OCI-LY1 (cell line): ENCODE measurements at regions not wholly inside any gene's neighbourhood (a gene's known extent, or its start where the extent isn't known, plus 50 kb on each side); places are given as distances from the start of the nearest gene placed in this dataset.

Experiments used
- EZH2 ChIP-seq: fragments of 200-600 bp; sonication (generic), shearing (Covaris generic); IDR thresholded peaks from 2 replicates; pipeline ENCODE4 v1.8.0; 2017; ENCODE audit warnings: borderline replicate concordance, mixed run types, mild to moderate bottlenecking, antibody characterized with exemption, low read length, moderate library complexity, mixed read lengths
- TF ChIP-seq, protein P1 (sequence below): fragments of 200-600 bp; sonication (generic), shearing (Covaris generic); IDR thresholded peaks from 2 replicates; pipeline ENCODE4 v1.5.1; 2017; ENCODE audit warnings: mild to moderate bottlenecking, antibody characterized with exemption, low read length, moderate library complexity, mixed read lengths

DNA sequence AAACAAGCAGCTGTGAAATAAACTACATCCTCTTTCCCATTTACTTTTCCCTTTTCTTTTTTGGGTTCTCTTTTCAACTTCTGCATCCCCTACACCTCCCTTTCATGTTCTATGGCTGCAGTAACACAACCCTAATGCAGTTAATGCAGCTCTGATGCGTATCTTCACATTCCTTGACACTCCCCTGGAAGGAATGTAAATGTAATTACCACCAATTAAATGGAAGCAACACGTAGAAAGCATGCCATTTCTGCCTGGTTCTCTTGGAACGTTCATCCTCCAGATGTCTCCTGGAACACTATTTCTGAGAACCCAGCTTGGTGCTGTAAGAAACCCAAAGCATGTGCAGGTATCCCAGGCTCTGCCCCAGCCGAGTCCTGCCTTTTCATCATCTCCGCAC lies 166.8 kb upstream of the FREM2 start:
- TF ChIP-seq, protein P1, sequence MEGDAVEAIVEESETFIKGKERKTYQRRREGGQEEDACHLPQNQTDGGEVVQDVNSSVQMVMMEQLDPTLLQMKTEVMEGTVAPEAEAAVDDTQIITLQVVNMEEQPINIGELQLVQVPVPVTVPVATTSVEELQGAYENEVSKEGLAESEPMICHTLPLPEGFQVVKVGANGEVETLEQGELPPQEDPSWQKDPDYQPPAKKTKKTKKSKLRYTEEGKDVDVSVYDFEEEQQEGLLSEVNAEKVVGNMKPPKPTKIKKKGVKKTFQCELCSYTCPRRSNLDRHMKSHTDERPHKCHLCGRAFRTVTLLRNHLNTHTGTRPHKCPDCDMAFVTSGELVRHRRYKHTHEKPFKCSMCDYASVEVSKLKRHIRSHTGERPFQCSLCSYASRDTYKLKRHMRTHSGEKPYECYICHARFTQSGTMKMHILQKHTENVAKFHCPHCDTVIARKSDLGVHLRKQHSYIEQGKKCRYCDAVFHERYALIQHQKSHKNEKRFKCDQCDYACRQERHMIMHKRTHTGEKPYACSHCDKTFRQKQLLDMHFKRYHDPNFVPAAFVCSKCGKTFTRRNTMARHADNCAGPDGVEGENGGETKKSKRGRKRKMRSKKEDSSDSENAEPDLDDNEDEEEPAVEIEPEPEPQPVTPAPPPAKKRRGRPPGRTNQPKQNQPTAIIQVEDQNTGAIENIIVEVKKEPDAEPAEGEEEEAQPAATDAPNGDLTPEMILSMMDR = no peak
- no peak for TF ChIP-seq EZH2
